H1 (cell line): ENCODE measurements at regions not wholly inside any gene's neighbourhood (a gene's known extent, or its start where the extent isn't known, plus 50 kb on each side); places are given as distances from the start of the nearest gene placed in this dataset.

Experiments used
- ASH2L ChIP-seq: fragments of 200-600, 300-600 bp; sonication (generic); IDR thresholded peaks from one replicate; pipeline ENCODE4 v1.7.1; 2017; ENCODE audit warnings: low read length
- CTCF ChIP-seq, 3 experiments: IDR thresholded peaks; 1 replicate in 2 of 3; 2 replicates in 1 of 3; pipeline versions ENCODE4 v1.5.1 to v1.6.1; 2011; ENCODE audit warnings: low read length in 3 of 3, mild to moderate bottlenecking in 3 of 3, inconsistent platforms in 2 of 3, low read depth in 1 of 3, moderate library complexity in 1 of 3; ENCODE audit not compliant: insufficient read depth in 1 of 3; ENCODE audit errors: control extremely low read depth in 1 of 3
- EP300 ChIP-seq, 2 experiments: IDR thresholded peaks; 1 replicate in 1 of 2; 2 replicates in 1 of 2; pipeline ENCODE4 v1.6.1; 2011 to 2012; ENCODE audit warnings: low read depth in 2 of 2, low read length in 2 of 2, mild to moderate bottlenecking in 2 of 2, borderline replicate concordance in 1 of 2, inconsistent platforms in 1 of 2, moderate library complexity in 1 of 2
- KDM5A ChIP-seq: fragments of 200-600 bp; IDR thresholded peaks from 2 replicates; pipeline ENCODE4 v1.7.1; 2012; ENCODE audit warnings: mild to moderate bottlenecking, low read length, inconsistent platforms, mixed read lengths
- POLR2A ChIP-seq, 2 experiments: IDR thresholded peaks; 1 replicate in 1 of 2; 2 replicates in 1 of 2; pipeline ENCODE4 v1.6.1; 2011; ENCODE audit warnings: low read depth in 2 of 2, low read length in 2 of 2, mild to moderate bottlenecking in 2 of 2; ENCODE audit errors: control extremely low read depth in 1 of 2
- TCF12 ChIP-seq: IDR thresholded peaks from 2 replicates; pipeline ENCODE4 v1.6.1; 2011; ENCODE audit warnings: low read depth, mild to moderate bottlenecking, low read length

DNA sequence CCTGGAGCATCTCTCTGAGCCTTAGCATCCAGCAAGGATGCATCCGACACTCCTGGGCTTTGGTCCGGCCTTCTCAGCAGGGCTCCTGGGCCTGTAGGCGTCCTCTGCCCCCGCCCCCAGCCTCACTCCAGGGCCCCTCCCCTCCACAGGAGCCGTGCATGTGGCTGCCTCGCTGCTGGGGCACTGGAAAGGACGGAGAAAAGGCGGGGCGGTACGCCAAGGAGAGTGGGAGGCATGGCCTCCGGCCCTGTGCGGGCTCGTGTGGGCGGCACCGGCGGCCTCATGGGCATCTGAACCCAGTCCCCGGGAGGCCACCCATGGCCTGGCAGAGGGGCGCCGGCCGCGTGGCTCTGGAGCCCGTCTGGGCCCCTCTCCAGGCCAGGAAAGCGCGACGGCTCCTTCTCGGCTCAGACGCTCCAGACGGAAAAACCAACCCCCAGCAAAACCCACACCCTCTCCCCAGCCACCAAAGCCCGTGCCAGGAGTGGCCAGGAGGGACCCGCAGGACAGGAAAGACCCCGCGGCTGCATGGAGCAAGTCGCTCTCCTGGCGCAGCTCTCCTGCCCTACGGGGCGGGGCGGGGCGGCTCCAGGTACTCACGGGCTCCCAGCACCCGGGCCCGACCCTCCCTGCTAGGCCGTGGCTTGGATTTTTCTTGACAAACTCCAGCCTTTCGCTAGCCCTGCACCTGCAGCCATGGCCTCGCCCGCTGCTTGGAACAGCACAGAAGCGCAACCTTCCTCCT lies 419.9 kb downstream of the QKI start:
- TF ChIP-seq CTCF (IDR thresholded peaks at IDR 0.05; ENCODE audit: control extremely low read depth in 1 of 3, insufficient read depth in 1 of 3, low read depth in 1 of 3, low read length in 3 of 3) = no peak
- TF ChIP-seq TCF12 = no peak
- TF ChIP-seq KDM5A = no peak
- no peak for TF ChIP-seq ASH2L
- TF ChIP-seq POLR2A (IDR thresholded peaks at IDR 0.05; ENCODE audit: control extremely low read depth in 1 of 2, low read depth in 2 of 2, low read length in 2 of 2) = no peak
- no peak for TF ChIP-seq EP300 (IDR thresholded peaks at IDR 0.05; ENCODE audit: borderline replicate concordance in 1 of 2, low read depth in 2 of 2, low read length in 2 of 2)
